ENCODE measurements at regions not wholly inside any gene's neighbourhood (a gene's known extent, or its start where the extent isn't known, plus 50 kb on each side); places are given as distances from the start of the nearest gene placed in this dataset.

DNA sequence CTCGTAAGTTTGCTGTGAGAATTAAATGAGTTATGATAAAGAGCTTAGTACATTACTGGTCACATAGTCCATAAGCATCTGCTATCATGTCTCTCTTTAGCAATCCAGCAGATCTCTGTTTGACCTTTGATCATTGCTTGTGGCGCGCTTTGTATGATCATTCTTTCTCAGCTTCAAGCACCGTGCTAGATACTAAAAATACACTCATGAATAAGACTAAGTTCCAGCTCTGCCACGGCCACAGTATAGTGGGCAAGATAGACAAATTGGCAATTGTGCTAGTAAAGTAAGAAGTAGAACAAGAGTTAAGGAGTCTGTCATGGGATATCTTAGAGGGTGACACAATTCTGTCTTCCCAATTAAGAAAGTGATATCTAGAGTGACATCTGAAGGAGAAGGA, 75.2 kb upstream of the ADGRF1 start (continued):
- TF ChIP-seq, protein P1, sequence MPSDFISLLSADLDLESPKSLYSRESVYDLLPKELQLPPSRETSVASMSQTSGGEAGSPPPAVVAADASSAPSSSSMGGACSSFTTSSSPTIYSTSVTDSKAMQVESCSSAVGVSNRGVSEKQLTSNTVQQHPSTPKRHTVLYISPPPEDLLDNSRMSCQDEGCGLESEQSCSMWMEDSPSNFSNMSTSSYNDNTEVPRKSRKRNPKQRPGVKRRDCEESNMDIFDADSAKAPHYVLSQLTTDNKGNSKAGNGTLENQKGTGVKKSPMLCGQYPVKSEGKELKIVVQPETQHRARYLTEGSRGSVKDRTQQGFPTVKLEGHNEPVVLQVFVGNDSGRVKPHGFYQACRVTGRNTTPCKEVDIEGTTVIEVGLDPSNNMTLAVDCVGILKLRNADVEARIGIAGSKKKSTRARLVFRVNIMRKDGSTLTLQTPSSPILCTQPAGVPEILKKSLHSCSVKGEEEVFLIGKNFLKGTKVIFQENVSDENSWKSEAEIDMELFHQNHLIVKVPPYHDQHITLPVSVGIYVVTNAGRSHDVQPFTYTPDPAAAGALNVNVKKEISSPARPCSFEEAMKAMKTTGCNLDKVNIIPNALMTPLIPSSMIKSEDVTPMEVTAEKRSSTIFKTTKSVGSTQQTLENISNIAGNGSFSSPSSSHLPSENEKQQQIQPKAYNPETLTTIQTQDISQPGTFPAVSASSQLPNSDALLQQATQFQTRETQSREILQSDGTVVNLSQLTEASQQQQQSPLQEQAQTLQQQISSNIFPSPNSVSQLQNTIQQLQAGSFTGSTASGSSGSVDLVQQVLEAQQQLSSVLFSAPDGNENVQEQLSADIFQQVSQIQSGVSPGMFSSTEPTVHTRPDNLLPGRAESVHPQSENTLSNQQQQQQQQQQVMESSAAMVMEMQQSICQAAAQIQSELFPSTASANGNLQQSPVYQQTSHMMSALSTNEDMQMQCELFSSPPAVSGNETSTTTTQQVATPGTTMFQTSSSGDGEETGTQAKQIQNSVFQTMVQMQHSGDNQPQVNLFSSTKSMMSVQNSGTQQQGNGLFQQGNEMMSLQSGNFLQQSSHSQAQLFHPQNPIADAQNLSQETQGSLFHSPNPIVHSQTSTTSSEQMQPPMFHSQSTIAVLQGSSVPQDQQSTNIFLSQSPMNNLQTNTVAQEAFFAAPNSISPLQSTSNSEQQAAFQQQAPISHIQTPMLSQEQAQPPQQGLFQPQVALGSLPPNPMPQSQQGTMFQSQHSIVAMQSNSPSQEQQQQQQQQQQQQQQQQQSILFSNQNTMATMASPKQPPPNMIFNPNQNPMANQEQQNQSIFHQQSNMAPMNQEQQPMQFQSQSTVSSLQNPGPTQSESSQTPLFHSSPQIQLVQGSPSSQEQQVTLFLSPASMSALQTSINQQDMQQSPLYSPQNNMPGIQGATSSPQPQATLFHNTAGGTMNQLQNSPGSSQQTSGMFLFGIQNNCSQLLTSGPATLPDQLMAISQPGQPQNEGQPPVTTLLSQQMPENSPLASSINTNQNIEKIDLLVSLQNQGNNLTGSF (CRISPR knock-in tag; IDR thresholded peaks at IDR 0.05) = no peak
- TF ChIP-seq POGZ (CRISPR knock-in tag; IDR thresholded peaks at IDR 0.05) (peak; percentile 38; the same call in 1 of the 2 replicates), ZNF790 (CRISPR knock-in tag; IDR thresholded peaks at IDR 0.05; ENCODE audit: borderline replicate concordance) (no peak), ZNF256 (CRISPR knock-in tag; conservative IDR thresholded peaks at IDR 0.05) (no peak), KLF12 (CRISPR knock-in tag; IDR thresholded peaks at IDR 0.05; ENCODE audit: borderline replicate concordance) (no peak), ZNF234 (CRISPR knock-in tag; conservative IDR thresholded peaks at IDR 0.05) (no peak), TCF7L2 (IDR thresholded peaks at IDR 0.05; ENCODE audit: low read depth, low read length) (no peak), ZNF317 (CRISPR knock-in tag; IDR thresholded peaks at IDR 0.05) (no peak), ZNF879 (CRISPR knock-in tag; IDR thresholded peaks at IDR 0.05) (no peak), ZNF382 (CRISPR knock-in tag; IDR thresholded peaks at IDR 0.05; ENCODE audit: borderline replicate concordance) (no peak), ARNT2 (CRISPR knock-in tag; IDR thresholded peaks at IDR 0.05; ENCODE audit: low read depth) (no peak)
- TF ChIP-seq, protein P2, sequence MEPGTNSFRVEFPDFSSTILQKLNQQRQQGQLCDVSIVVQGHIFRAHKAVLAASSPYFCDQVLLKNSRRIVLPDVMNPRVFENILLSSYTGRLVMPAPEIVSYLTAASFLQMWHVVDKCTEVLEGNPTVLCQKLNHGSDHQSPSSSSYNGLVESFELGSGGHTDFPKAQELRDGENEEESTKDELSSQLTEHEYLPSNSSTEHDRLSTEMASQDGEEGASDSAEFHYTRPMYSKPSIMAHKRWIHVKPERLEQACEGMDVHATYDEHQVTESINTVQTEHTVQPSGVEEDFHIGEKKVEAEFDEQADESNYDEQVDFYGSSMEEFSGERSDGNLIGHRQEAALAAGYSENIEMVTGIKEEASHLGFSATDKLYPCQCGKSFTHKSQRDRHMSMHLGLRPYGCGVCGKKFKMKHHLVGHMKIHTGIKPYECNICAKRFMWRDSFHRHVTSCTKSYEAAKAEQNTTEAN (CRISPR knock-in tag; conservative IDR thresholded peaks at IDR 0.05) = no peak
- TF ChIP-seq, protein P3, sequence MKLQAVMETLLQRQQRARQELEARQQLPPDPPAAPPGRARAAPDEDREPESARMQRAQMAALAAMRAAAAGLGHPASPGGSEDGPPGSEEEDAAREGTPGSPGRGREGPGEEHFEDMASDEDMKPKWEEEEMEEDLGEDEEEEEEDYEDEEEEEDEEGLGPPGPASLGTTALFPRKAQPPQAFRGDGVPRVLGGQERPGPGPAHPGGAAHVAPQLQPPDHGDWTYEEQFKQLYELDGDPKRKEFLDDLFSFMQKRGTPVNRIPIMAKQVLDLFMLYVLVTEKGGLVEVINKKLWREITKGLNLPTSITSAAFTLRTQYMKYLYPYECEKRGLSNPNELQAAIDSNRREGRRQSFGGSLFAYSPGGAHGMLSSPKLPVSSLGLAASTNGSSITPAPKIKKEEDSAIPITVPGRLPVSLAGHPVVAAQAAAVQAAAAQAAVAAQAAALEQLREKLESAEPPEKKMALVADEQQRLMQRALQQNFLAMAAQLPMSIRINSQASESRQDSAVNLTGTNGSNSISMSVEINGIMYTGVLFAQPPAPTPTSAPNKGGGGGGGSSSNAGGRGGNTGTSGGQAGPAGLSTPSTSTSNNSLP (IDR thresholded peaks at IDR 0.05; ENCODE audit: low read depth, low read length) = peak; percentile 83; the same call in 1 of the 2 replicates
- TF ChIP-seq, protein P4, sequence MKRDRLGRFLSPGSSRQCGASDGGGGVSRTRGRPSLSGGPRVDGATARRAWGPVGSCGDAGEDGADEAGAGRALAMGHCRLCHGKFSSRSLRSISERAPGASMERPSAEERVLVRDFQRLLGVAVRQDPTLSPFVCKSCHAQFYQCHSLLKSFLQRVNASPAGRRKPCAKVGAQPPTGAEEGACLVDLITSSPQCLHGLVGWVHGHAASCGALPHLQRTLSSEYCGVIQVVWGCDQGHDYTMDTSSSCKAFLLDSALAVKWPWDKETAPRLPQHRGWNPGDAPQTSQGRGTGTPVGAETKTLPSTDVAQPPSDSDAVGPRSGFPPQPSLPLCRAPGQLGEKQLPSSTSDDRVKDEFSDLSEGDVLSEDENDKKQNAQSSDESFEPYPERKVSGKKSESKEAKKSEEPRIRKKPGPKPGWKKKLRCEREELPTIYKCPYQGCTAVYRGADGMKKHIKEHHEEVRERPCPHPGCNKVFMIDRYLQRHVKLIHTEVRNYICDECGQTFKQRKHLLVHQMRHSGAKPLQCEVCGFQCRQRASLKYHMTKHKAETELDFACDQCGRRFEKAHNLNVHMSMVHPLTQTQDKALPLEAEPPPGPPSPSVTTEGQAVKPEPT (CRISPR knock-in tag; IDR thresholded peaks at IDR 0.05; ENCODE audit: low read depth) = no peak
- TF ChIP-seq, protein P5, sequence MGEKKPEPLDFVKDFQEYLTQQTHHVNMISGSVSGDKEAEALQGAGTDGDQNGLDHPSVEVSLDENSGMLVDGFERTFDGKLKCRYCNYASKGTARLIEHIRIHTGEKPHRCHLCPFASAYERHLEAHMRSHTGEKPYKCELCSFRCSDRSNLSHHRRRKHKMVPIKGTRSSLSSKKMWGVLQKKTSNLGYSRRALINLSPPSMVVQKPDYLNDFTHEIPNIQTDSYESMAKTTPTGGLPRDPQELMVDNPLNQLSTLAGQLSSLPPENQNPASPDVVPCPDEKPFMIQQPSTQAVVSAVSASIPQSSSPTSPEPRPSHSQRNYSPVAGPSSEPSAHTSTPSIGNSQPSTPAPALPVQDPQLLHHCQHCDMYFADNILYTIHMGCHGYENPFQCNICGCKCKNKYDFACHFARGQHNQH (CRISPR knock-in tag; IDR thresholded peaks at IDR 0.05) = no peak
- TF ChIP-seq, protein P6, sequence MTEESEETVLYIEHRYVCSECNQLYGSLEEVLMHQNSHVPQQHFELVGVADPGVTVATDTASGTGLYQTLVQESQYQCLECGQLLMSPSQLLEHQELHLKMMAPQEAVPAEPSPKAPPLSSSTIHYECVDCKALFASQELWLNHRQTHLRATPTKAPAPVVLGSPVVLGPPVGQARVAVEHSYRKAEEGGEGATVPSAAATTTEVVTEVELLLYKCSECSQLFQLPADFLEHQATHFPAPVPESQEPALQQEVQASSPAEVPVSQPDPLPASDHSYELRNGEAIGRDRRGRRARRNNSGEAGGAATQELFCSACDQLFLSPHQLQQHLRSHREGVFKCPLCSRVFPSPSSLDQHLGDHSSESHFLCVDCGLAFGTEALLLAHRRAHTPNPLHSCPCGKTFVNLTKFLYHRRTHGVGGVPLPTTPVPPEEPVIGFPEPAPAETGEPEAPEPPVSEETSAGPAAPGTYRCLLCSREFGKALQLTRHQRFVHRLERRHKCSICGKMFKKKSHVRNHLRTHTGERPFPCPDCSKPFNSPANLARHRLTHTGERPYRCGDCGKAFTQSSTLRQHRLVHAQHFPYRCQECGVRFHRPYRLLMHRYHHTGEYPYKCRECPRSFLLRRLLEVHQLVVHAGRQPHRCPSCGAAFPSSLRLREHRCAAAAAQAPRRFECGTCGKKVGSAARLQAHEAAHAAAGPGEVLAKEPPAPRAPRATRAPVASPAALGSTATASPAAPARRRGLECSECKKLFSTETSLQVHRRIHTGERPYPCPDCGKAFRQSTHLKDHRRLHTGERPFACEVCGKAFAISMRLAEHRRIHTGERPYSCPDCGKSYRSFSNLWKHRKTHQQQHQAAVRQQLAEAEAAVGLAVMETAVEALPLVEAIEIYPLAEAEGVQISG (CRISPR knock-in tag; IDR thresholded peaks at IDR 0.05) = no peak
